BJ (cell line): ENCODE measurements at regions not wholly inside any gene's neighbourhood (a gene's known extent, or its start where the extent isn't known, plus 50 kb on each side); places are given as distances from the start of the nearest gene placed in this dataset.
"Not testable (repeated sequence)": the region's sequence is repeated elsewhere in the genome, so short reads cannot be mapped to it uniquely, and the experiment has no call there.

ENCODE experiments used
- CTCF ChIA-PET: fragments of 350-600 bp; formaldehyde crosslinking; extraction: SDS; loops from one replicate; lab custom pipeline; 2021; ENCODE audit warnings: antibody characterized with exemption, inconsistent platforms; lab: Yijun Ruan, JAX
- POLR2A ChIA-PET: fragments of 300-600 bp; sonication (Branson Sonifier 250); formaldehyde crosslinking; extraction: SDS; loops from one replicate; lab custom pipeline; 2021; ENCODE audit warnings: antibody characterized with exemption; lab: Charles Lee
- DNase-seq: peaks from one replicate; pipeline ENCODE4 v3.0.0-alpha.2; 2011; ENCODE audit warnings: low read depth
- H3K27me3 ChIP-seq: 2 replicates; pipeline ENCODE4 v1.6.0; 2011; ENCODE audit warnings: low read length; ENCODE audit not compliant: control insufficient read depth, insufficient read depth
- H3K36me3 ChIP-seq: 2 replicates; pipeline ENCODE4 v1.5.1; 2011; ENCODE audit warnings: low read length; ENCODE audit not compliant: control insufficient read depth, insufficient read depth
- H3K4me3 ChIP-seq: 2 replicates; pipeline ENCODE4 v1.5.1; 2011; ENCODE audit warnings: low read depth, mild to moderate bottlenecking, control low read depth, low read length
- CTCF ChIP-seq: IDR thresholded peaks from 2 replicates; pipeline ENCODE4 v1.5.1; 2011; ENCODE audit warnings: low read depth, mild to moderate bottlenecking, control low read depth, inconsistent platforms, low read length, moderate library complexity; ENCODE audit not compliant: insufficient read depth

- ChIA-PET POLR2A (no interaction called here), CTCF (no interaction called here)
- H3K27me3 ChIP-seq, result no peaks in the 10 kb centered on the region
- no peak overlapping the region for H3K4me3 ChIP-seq
- no peak for DNase-seq
- H3K36me3 ChIP-seq, result no peaks in the 10 kb centered on the region
- no peak for TF ChIP-seq CTCF
Observed at GRCh38 chr1:106406114-106406513, 650.4 kb upstream of the PRMT6 start.

- POLR2A ChIA-PET, CTCF ChIA-PET, DNase-seq, H3K4me3 ChIP-seq, H3K36me3 ChIP-seq, H3K27me3 ChIP-seq: not testable (repeated sequence)
Observed at GRCh38 chr1:106412321-106412720, 644.2 kb upstream of the PRMT6 start.

- DNase-seq, result no peak
- Histone ChIP-seq H3K4me3 (no peak overlapping the region), H3K36me3 (no peaks in the 10 kb centered on the region), H3K27me3 (no peaks in the 10 kb centered on the region)
- no peak for TF ChIP-seq CTCF
- ChIA-PET POLR2A (no interaction called here), CTCF (no interaction called here)
Observed at GRCh38 chr1:106435269-106435668, 621.2 kb upstream of the PRMT6 start.

DNA sequence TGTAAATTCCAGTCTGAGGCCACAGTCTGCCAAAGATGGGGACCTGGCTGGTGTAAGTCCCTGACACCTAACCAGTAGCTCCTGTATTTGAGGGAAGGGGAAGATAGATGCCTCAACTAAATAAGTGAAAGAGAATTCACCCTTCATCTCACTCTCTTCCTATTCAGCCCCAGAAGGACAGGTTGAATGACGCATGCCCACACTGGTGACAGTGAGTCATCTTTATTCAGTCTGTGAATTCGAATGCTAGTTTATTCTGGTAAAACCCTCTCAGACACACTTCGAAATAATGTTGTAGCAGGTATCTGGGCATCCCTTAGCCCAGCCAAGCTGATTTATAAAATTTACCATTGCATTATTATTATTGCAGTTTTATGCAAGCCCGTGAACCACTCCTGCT lies 617.0 kb upstream of the PRMT6 start:
- ChIA-PET POLR2A (no interaction called here), CTCF (no interaction called here)
- no peak overlapping the region for H3K4me3 ChIP-seq
- DNase-seq, result no peak
- no peak for TF ChIP-seq CTCF
- no peaks in the 10 kb centered on the region for H3K27me3 ChIP-seq
- H3K36me3 ChIP-seq, result no peaks in the 10 kb centered on the region

GRCh38 chr1:106447466-106447865 lies 609.0 kb upstream of the PRMT6 start:
- CTCF ChIA-PET, result interaction anchor here (0.9 kb wide), 1 partner anchor 25 kb away, joined by 3 read pairs; no protein-coding TSS in a partner anchor
- H3K36me3 ChIP-seq, result no peaks in the 10 kb centered on the region
- TF ChIP-seq CTCF, result no peak
- no peak for DNase-seq
- POLR2A ChIA-PET, result no interaction called here
- H3K27me3 ChIP-seq, result no peaks in the 10 kb centered on the region
- H3K4me3 ChIP-seq, result no peak overlapping the region

GRCh38 chr1:106456832-106457231 lies 599.6 kb upstream of the PRMT6 start:
- Histone ChIP-seq H3K4me3 (no peak overlapping the region), H3K36me3 (no peaks in the 10 kb centered on the region), H3K27me3 (no peaks in the 10 kb centered on the region)
- DNase-seq, result no peak
- ChIA-PET POLR2A (no interaction called here), CTCF (no interaction called here)
- no peak for TF ChIP-seq CTCF
